ENCODE measurements at regions not wholly inside any gene's neighbourhood (a gene's known extent, or its start where the extent isn't known, plus 50 kb on each side); places are given as distances from the start of the nearest gene placed in this dataset.

- TF ChIP-seq CTCF (IDR thresholded peaks at IDR 0.05) (no peak), POLR2A (IDR thresholded peaks at IDR 0.05) (no peak)
These were observed 53.5 kb upstream of the CADM1 start for GRCh38 chr11:115557681-115558080.
